ENCODE measurements at regions not wholly inside any gene's neighbourhood (a gene's known extent, or its start where the extent isn't known, plus 50 kb on each side); places are given as distances from the start of the nearest gene placed in this dataset.
"Not testable (repeated sequence)": the region's sequence is repeated elsewhere in the genome, so short reads cannot be mapped to it uniquely, and the experiment has no call there.

DNA sequence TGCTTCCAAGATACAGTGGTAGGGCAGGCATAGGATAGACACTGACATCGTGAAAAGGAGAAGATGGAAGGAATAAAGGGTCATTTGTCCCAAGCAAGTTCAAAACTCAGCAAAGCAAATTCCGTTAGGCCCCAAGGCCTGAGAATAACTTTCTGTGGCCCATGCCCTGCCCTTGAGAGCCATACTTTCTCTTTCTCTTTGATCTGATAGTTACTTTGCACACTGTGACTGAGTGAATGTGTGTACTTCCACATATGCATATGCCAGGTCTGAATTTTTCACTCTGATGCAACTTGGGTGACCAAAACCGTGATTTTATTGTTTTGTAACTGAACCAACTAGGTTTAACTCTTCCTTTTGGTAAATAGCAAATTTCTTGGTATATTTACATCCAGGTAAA is 371.5 kb downstream of the RAB38 start:
- no peak for DNase-seq (ENCODE audit: low spot score)
- ATAC-seq (ENCODE audit: low FRiP score): no peak
- TF ChIP-seq, protein P1, sequence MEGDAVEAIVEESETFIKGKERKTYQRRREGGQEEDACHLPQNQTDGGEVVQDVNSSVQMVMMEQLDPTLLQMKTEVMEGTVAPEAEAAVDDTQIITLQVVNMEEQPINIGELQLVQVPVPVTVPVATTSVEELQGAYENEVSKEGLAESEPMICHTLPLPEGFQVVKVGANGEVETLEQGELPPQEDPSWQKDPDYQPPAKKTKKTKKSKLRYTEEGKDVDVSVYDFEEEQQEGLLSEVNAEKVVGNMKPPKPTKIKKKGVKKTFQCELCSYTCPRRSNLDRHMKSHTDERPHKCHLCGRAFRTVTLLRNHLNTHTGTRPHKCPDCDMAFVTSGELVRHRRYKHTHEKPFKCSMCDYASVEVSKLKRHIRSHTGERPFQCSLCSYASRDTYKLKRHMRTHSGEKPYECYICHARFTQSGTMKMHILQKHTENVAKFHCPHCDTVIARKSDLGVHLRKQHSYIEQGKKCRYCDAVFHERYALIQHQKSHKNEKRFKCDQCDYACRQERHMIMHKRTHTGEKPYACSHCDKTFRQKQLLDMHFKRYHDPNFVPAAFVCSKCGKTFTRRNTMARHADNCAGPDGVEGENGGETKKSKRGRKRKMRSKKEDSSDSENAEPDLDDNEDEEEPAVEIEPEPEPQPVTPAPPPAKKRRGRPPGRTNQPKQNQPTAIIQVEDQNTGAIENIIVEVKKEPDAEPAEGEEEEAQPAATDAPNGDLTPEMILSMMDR (IDR thresholded peaks at IDR 0.05): no peak

DNA sequence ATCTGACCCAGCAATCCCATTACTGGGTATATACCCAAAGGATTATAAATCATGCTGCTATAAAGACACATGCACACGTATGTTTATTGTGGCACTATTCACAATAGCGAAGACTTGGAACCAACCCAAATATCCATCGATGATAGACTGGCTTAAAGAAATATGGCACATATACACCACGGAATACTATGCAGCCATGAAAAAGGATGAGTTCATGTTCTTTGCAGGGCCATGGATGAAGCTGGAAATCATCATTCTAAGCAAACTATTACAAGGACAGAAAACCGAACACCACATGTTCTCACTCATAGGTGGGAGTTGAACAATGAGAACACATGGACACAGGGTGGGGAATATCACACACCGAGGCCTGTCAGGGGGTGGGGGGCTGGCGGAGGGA is 390.4 kb downstream of the RAB38 start:
- ATAC-seq (ENCODE audit: low FRiP score); DNase-seq (ENCODE audit: low spot score): not testable (repeated sequence)

DNA sequence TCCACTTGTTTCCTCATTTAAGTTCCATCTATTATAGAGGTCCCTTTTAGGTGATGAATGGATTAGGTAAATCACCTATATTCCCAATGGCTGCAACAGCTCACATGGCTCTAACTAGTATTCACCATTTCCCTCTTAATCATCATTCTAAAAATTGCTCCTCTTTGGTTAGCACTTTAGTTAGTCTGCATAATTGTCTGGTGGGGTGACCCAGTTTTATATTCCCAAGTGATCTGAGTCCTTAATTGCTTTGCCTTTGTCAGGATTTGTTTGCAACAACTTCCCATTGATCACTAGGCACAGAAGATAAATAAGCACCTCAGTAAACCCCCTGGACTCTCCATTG is 395.2 kb downstream of the RAB38 start:
- ATAC-seq (ENCODE audit: low FRiP score) (no peak), DNase-seq (ENCODE audit: low spot score) (no peak)
- TF ChIP-seq, protein P1 (IDR thresholded peaks at IDR 0.05): no peak

DNA sequence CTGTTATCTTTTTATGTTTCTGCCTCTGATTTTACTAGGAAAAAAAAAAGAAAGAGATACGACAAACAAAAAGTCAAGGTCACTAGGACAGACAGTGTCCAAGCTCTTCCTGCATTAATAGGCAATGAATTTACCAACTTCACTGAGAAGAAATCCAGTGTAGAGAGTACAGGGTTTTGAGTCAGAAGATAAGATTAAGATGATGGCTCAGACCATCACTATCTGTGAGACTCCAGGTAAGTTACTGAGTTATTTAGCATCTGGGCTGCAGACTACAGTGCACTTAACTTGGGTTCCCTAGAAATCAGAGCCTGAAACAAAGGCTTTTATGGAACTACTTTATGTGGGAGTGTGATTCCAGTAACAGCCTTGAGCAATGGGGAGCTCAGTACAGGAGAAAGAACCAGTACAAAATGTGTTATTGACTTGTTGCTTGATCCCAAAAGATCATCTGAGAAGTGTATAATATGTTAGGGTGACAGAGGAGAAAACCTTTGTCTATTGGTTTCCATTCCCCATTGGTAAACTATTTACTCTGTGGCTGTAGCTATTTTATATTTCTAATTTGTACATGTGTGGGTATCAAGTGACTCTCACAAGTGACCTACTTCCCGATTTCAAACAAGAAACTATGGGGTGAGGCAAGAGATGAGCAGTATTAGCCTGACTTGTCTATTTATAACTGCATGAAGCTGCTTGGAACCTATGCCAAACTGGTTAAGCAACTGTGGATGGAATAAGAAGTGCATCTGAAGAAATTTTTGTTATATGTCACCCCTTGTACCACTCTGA is 395.8 kb downstream of the RAB38 start:
- no peak for ATAC-seq (ENCODE audit: low FRiP score)
- DNase-seq (ENCODE audit: low spot score): no peak
- TF ChIP-seq, protein P1 (IDR thresholded peaks at IDR 0.05): no peak

DNA sequence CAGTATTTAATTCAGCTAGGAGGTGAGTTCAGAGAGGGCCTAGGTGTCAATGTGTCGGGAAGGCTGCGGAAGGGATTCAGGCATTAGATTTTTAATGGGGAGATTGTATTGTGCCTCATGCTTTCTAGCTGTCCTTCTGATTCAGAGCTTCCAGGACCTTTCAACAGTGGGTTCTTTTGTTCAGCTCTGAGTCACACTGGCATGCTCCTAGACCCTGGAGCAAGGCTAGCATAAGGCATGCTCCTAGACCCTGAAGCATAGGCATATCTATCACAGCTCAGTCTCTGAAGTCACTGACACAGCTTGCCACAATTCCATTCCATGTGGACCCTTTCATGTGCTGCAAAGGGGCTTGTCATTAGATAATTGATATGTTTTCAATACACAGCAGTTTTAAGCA is 396.9 kb downstream of the RAB38 start:
- no peak for ATAC-seq (ENCODE audit: low FRiP score)
- TF ChIP-seq, protein P1 (IDR thresholded peaks at IDR 0.05): no peak
- DNase-seq (ENCODE audit: low spot score): no peak

DNA sequence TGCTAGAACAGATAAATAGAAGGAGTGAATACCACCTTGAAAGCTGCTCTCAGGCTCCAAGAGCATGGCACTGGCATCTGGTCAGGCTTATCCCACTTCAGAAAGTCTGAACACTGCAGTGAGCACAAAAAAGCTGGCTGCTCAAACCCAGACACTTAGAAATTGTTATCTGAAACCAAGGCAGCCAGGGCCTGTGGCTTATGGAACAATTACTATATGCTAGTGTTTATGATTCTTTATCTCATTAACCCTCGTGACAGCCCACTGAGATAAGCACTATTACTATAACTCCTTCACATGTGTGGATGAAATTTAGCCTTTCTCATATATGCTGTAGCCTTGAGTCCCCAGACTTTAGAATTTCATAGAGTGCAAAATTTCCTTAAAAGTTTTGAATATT is 400.2 kb downstream of the RAB38 start:
- TF ChIP-seq, protein P1 (IDR thresholded peaks at IDR 0.05): no peak
- no peak for ATAC-seq (ENCODE audit: low FRiP score)
- no peak for DNase-seq (ENCODE audit: low spot score)

DNA sequence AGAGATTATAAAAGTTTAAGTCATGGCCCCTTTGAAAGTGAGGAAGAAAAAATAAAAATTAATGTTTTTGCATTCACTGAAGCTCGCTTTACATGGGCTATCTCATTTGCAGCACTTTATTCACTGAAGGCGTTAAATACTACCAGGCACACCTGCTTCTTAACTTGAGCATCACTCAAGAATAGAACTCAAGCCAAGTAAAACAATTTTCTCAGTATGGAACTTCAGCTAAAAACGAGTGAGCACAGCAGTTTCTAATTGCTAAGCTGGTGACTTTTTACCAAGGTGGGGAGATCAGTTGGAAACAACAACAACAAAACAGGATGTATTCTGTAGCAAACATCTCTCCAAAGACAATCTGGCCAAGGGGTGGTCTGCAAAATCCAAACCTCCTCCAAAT is 405.6 kb downstream of the RAB38 start:
- TF ChIP-seq, protein P1 (IDR thresholded peaks at IDR 0.05): no peak
- ATAC-seq (ENCODE audit: low FRiP score) (no peak), DNase-seq (ENCODE audit: low spot score) (no peak)
